Neural progenitor cell (in vitro differentiated cells): ENCODE measurements at regions not wholly inside any gene's neighbourhood (a gene's known extent, or its start where the extent isn't known, plus 50 kb on each side); places are given as distances from the start of the nearest gene placed in this dataset.

ENCODE experiments used
- CTCF ChIP-seq: fragments of 200-600 bp; sonication (generic); IDR thresholded peaks from 2 replicates; pipeline ENCODE4 v1.5.1; 2017; ENCODE audit warnings: antibody characterized with exemption, mild to moderate bottlenecking
- EZH2 ChIP-seq: fragments of 200-600 bp; sonication (generic); IDR thresholded peaks from 2 replicates; pipeline ENCODE4 v1.6.1; 2017; ENCODE audit warnings: antibody characterized with exemption, mild to moderate bottlenecking, moderate library complexity

GRCh38 chr15:66935688-66936087, 129.7 kb upstream of the SMAD3 start:
- TF ChIP-seq CTCF (no peak), EZH2 (no peak)
